GM12878 (cell line): ENCODE measurements at regions not wholly inside any gene's neighbourhood (a gene's known extent, or its start where the extent isn't known, plus 50 kb on each side); places are given as distances from the start of the nearest gene placed in this dataset.

Experiments
- ATAC-seq: fragments of 200-7000 bp; cut with Tn5 transposase; 3 replicates; pipeline ENCODE4 v1.9.1; 2020; ENCODE audit warnings: mild to moderate bottlenecking, moderate library complexity
- BruUV-seq: library from RNA; stranded (reverse); fragments of 400-500 nt; replicated peaks from 2 replicates; lab custom pipeline; 2021; lab: Mats Ljungman, UMichigan
- CTCF ChIA-PET: fragments of 300-600 bp; sonication (Branson Sonifier 250); formaldehyde crosslinking; extraction: SDS; loops from one replicate; lab custom pipeline; 2021; ENCODE audit warnings: inconsistent platforms; lab: Yijun Ruan, JAX
- POLR2A ChIA-PET: fragments of 350-600 bp; formaldehyde crosslinking; extraction: SDS; loops from one replicate; lab custom pipeline; 2021; ENCODE audit warnings: inconsistent platforms; lab: Charles Lee
- RAD21 ChIA-PET: fragments of 300-600 bp; sonication (Branson Sonifier 250); formaldehyde crosslinking; loops from one replicate; lab custom pipeline; 2023; ENCODE audit warnings: antibody characterized with exemption; ENCODE audit not compliant: unreplicated experiment; lab: Charles Lee
- SMC1A ChIA-PET: fragments of 300-600 bp; sonication (Branson Sonifier 250); formaldehyde crosslinking; loops from one replicate; lab custom pipeline; 2023; ENCODE audit not compliant: unreplicated experiment, uncharacterized antibody; lab: Charles Lee
- DNase-seq: peaks from one replicate; pipeline ENCODE4 v3.0.0-alpha.2; 2011; ENCODE audit warnings: low read depth, low spot score
- FAIRE-seq: peaks from 3 replicates; lab custom pipeline; 2011; peaks lifted over from hg19 to GRCh38; lab: Jason Lieb, UNC
- H2AFZ ChIP-seq: 2 replicates; pipeline ENCODE4 v1.6.0; 2011; ENCODE audit warnings: low read depth, low read length, control low read depth; ENCODE audit not compliant: control insufficient read depth
- H3K27ac ChIP-seq: 2 replicates; pipeline ENCODE4 v1.5.1; 2011; ENCODE audit warnings: control low read depth; ENCODE audit not compliant: control insufficient read depth, insufficient read depth
- H3K27me3 ChIP-seq, 2 experiments: replicated peaks in 1 of 2; 2 replicates each; pipeline versions ENCODE4 v1.6.0 to v1.6.1; 2011; ENCODE audit warnings: low read length in 1 of 2; ENCODE audit not compliant: control insufficient read depth in 2 of 2, insufficient read depth in 2 of 2
- H3K36me3 ChIP-seq, 2 experiments: 2 replicates each; pipeline ENCODE4 v1.5.1; 2011; ENCODE audit warnings: low read length in 1 of 2; ENCODE audit not compliant: control insufficient read depth in 2 of 2, insufficient read depth in 2 of 2
- H3K4me1 ChIP-seq: 2 replicates; pipeline ENCODE4 v1.6.1; 2011; ENCODE audit warnings: mild to moderate bottlenecking, low read length, moderate library complexity, mixed read lengths; ENCODE audit not compliant: control insufficient read depth, insufficient read depth
- H3K4me2 ChIP-seq: 2 replicates; pipeline ENCODE4 v1.6.0; 2011; ENCODE audit warnings: control low read depth; ENCODE audit not compliant: control insufficient read depth, insufficient read depth
- H3K4me3 ChIP-seq: fragments of 200-600 bp; sonication (generic); 2 replicates; pipeline ENCODE4 v1.5.1; 2016
- H3K79me2 ChIP-seq: 2 replicates; pipeline ENCODE4 v1.6.0; 2011; ENCODE audit warnings: low read length; ENCODE audit not compliant: control insufficient read depth, insufficient read depth
- H3K9ac ChIP-seq: 2 replicates; pipeline ENCODE4 v1.8.0; 2011; ENCODE audit warnings: low read length, control low read depth, mixed read lengths; ENCODE audit not compliant: control insufficient read depth, insufficient read depth
- H3K9me3 ChIP-seq: replicated peaks from 3 replicates; pipeline ENCODE4 v1.5.1; 2011; ENCODE audit warnings: mild to moderate bottlenecking, low read length; ENCODE audit not compliant: control insufficient read depth, insufficient read depth
- H4K20me1 ChIP-seq: 2 replicates; pipeline ENCODE4 v1.6.0; 2011; ENCODE audit not compliant: control insufficient read depth, insufficient read depth
- CBX5 ChIP-seq: sonication (generic); IDR thresholded peaks from 2 replicates; pipeline ENCODE4 v1.6.1; 2016; ENCODE audit warnings: low read depth, moderate library complexity, mild to moderate bottlenecking, inconsistent platforms
- CREB1 ChIP-seq: IDR thresholded peaks from 2 replicates; pipeline ENCODE4 v1.6.1; 2012; ENCODE audit warnings: low read depth, mild to moderate bottlenecking, inconsistent platforms
- EGR1 ChIP-seq, 2 experiments: IDR thresholded peaks; 1 replicate in 1 of 2; 2 replicates in 1 of 2; pipeline ENCODE4 v1.6.1; 2011 to 2012; ENCODE audit warnings: low read depth in 2 of 2, low read length in 2 of 2, borderline replicate concordance in 1 of 2, mild to moderate bottlenecking in 1 of 2, moderate library complexity in 1 of 2
- EZH2 ChIP-seq: IDR thresholded peaks from 2 replicates; pipeline ENCODE4 v1.6.1; 2012; ENCODE audit warnings: low read depth, mild to moderate bottlenecking, control low read depth, inconsistent platforms, low read length, borderline replicate concordance; ENCODE audit not compliant: control insufficient read depth
- FOXK2 ChIP-seq: fragments of 450-650 bp; IDR thresholded peaks from 2 replicates; pipeline ENCODE4 v1.6.1; 2017; ENCODE audit warnings: mild to moderate bottlenecking, moderate library complexity
- LARP7 ChIP-seq: fragments of 450-650 bp; IDR thresholded peaks from 2 replicates; pipeline ENCODE4 v1.6.1; 2017; ENCODE audit warnings: mild to moderate bottlenecking
- MTA3 ChIP-seq: IDR thresholded peaks from 2 replicates; pipeline ENCODE4 v1.6.1; 2012; ENCODE audit warnings: low read length, inconsistent platforms, borderline replicate concordance
- NFIC ChIP-seq: IDR thresholded peaks from 2 replicates; pipeline ENCODE4 v1.6.1; 2012; ENCODE audit warnings: low read depth, mild to moderate bottlenecking, inconsistent platforms, low read length, moderate library complexity
- NR2C1 ChIP-seq: fragments of 450-650 bp; IDR thresholded peaks from 2 replicates; pipeline ENCODE4 v1.6.1; 2017; ENCODE audit warnings: antibody characterized with exemption, mild to moderate bottlenecking, moderate library complexity
- POLR2A ChIP-seq: IDR thresholded peaks from 2 replicates; pipeline ENCODE4 v1.6.1; 2011; ENCODE audit warnings: low read depth, mild to moderate bottlenecking, low read length
- RB1 ChIP-seq: fragments of 450-650 bp; formaldehyde crosslinking; IDR thresholded peaks from 2 replicates; pipeline ENCODE4 v1.6.1; 2017; ENCODE audit warnings: mild to moderate bottlenecking, borderline replicate concordance
- SUZ12 ChIP-seq: fragments of 200-600 bp; sonication (generic); IDR thresholded peaks from one replicate; pipeline ENCODE4 v1.6.1; 2018; ENCODE audit warnings: antibody characterized with exemption, mild to moderate bottlenecking; ENCODE audit not compliant: unreplicated experiment
- ZBED1 ChIP-seq: IDR thresholded peaks from 2 replicates; pipeline ENCODE4 v1.6.1; 2016; ENCODE audit warnings: borderline replicate concordance
- WGBS: methylation state at CpG from one replicate; pipeline ENCODE4 v1.1.6; 2016; ENCODE audit warnings: low lambda C conversion rate; ENCODE audit not compliant: insufficient replicate concordance, insufficient coverage; ENCODE audit errors: missing lambda C conversion rate; 5-methylcytosine and 5-hydroxymethylcytosine counted together
- in situ Hi-C: fragments of 300-500 bp; cut with MboI; formaldehyde crosslinking; loops from 9 replicates; pipeline ENCODE4 v1.14.3; 2018; ENCODE audit warnings: mixed read lengths
- intact Hi-C: fragments of 100-400 bp; cut with micrococcal nuclease; formaldehyde crosslinking; loops from one replicate; pipeline ENCODE4 v1.14.2; 2022; ENCODE audit not compliant: unreplicated experiment
- TF ChIP-seq, protein P1 (sequence below): fragments of 450-650 bp; IDR thresholded peaks from 2 replicates; pipeline ENCODE4 v1.6.1; 2017; ENCODE audit warnings: antibody characterized with exemption, mild to moderate bottlenecking, moderate library complexity
- TF ChIP-seq, protein P2 (sequence below): fragments of 450-650 bp; formaldehyde crosslinking; IDR thresholded peaks from 2 replicates; pipeline ENCODE4 v1.4.0; 2020; ENCODE audit warnings: mild to moderate bottlenecking, moderate library complexity

DNA sequence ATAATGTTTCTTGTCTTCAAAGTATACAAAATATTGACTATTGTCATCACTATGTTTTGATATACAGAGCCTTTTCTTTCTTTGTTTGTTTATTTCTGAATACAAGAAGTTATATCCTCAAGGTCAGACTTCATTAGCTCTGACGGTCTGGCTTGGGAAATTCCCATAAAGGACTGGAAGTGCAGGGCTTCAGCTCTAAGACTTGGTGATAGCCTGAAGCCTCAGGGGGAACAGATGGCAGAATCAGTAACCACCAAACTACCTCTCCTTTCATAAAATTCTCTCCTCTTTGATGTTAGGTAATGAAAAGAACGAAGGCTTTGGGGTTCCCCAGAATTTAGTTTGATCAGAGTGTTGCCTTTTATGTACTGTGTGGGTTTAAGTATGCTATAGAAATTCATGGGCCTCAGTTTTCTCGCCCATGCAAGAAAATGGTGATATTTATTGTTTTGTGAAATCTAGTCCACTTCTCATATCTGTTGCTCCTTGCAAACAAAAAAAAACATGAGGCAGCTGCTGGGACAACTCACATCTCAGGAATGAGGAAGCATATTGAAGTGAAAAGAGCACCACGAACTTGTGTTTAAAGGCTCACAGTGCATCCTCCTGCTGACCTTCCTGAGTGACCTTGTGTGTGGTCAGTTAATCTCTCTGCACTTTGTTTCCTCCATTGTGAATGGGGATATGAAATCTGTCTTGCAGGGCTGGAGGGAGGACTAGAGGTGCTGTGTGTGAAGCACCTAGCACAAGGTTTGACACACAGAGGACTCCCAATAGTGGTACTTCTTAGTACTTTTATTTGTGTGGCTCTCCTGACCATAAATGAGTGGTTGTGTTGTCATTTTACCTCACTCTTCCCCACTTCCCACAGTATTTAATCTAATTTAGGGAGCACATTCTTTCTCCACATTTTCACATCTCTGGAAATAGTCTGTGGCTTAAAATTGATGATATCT lies 569.8 kb upstream of the IL12A start:
- TF ChIP-seq, protein P1, sequence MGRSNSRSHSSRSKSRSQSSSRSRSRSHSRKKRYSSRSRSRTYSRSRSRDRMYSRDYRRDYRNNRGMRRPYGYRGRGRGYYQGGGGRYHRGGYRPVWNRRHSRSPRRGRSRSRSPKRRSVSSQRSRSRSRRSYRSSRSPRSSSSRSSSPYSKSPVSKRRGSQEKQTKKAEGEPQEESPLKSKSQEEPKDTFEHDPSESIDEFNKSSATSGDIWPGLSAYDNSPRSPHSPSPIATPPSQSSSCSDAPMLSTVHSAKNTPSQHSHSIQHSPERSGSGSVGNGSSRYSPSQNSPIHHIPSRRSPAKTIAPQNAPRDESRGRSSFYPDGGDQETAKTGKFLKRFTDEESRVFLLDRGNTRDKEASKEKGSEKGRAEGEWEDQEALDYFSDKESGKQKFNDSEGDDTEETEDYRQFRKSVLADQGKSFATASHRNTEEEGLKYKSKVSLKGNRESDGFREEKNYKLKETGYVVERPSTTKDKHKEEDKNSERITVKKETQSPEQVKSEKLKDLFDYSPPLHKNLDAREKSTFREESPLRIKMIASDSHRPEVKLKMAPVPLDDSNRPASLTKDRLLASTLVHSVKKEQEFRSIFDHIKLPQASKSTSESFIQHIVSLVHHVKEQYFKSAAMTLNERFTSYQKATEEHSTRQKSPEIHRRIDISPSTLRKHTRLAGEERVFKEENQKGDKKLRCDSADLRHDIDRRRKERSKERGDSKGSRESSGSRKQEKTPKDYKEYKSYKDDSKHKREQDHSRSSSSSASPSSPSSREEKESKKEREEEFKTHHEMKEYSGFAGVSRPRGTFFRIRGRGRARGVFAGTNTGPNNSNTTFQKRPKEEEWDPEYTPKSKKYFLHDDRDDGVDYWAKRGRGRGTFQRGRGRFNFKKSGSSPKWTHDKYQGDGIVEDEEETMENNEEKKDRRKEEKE, result no peak
- TF ChIP-seq ZBED1 (no peak), POLR2A (no peak), NFIC (no peak), MTA3 (no peak), LARP7 (no peak), EGR1 (IDR thresholded peaks at IDR 0.05; ENCODE audit: borderline replicate concordance in 1 of 2, low read depth in 2 of 2, low read length in 2 of 2) (no peak), RB1 (no peak), CREB1 (no peak), SUZ12 (no peak), NR2C1 (no peak), FOXK2 (no peak), CBX5 (no peak), EZH2 (no peak)
- TF ChIP-seq, protein P2, sequence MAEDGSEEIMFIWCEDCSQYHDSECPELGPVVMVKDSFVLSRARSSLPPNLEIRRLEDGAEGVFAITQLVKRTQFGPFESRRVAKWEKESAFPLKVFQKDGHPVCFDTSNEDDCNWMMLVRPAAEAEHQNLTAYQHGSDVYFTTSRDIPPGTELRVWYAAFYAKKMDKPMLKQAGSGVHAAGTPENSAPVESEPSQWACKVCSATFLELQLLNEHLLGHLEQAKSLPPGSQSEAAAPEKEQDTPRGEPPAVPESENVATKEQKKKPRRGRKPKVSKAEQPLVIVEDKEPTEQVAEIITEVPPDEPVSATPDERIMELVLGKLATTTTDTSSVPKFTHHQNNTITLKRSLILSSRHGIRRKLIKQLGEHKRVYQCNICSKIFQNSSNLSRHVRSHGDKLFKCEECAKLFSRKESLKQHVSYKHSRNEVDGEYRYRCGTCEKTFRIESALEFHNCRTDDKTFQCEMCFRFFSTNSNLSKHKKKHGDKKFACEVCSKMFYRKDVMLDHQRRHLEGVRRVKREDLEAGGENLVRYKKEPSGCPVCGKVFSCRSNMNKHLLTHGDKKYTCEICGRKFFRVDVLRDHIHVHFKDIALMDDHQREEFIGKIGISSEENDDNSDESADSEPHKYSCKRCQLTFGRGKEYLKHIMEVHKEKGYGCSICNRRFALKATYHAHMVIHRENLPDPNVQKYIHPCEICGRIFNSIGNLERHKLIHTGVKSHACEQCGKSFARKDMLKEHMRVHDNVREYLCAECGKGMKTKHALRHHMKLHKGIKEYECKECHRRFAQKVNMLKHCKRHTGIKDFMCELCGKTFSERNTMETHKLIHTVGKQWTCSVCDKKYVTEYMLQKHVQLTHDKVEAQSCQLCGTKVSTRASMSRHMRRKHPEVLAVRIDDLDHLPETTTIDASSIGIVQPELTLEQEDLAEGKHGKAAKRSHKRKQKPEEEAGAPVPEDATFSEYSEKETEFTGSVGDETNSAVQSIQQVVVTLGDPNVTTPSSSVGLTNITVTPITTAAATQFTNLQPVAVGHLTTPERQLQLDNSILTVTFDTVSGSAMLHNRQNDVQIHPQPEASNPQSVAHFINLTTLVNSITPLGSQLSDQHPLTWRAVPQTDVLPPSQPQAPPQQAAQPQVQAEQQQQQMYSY (CRISPR knock-in tag), result no peak
- no peak overlapping the region for H3K4me2 ChIP-seq
- no peak overlapping the region for H3K27ac ChIP-seq
- H3K9ac ChIP-seq, result no peak overlapping the region
- ATAC-seq (no peak), FAIRE-seq (no peak), DNase-seq (no peak)
- no peaks in the 10 kb centered on the region for H3K27me3 ChIP-seq
- ChIA-PET RAD21 (no interaction called here), SMC1A (no interaction called here), CTCF (no interaction called here), POLR2A (no interaction called here)
- H3K79me2 ChIP-seq, result no peaks in the 10 kb centered on the region
- no peak overlapping the region for H2AFZ ChIP-seq
- no peaks in the 10 kb centered on the region for H3K4me1 ChIP-seq
- no peaks in the 10 kb centered on the region for H3K9me3 ChIP-seq
- 3% methylated on average over 4 of the region's 4 CpGs for WGBS
- no peaks in the 10 kb centered on the region for H4K20me1 ChIP-seq
- H3K4me3 ChIP-seq, result no peak overlapping the region
- intact Hi-C loops, result no loop called here
- in situ Hi-C loops, result no loop called here
- BruUV-seq, result no TSS peak
- no peaks in the 10 kb centered on the region for H3K36me3 ChIP-seq
